ENCODE measurements at regions not wholly inside any gene's neighbourhood (a gene's known extent, or its start where the extent isn't known, plus 50 kb on each side); places are given as distances from the start of the nearest gene placed in this dataset.

- intact Hi-C loops (cut with DNase I; ENCODE audit: low total_unique reads), result no loop called here
- no peak overlapping the region for H3K4me3 ChIP-seq
- TF ChIP-seq CTCF (IDR thresholded peaks at IDR 0.05), result no peak
- TF ChIP-seq POLR2AphosphoS5 (IDR thresholded peaks at IDR 0.05), result no peak
- no peak for TF ChIP-seq POLR2A (IDR thresholded peaks at IDR 0.05)
- no peak for TF ChIP-seq EP300 (IDR thresholded peaks at IDR 0.05)
- no peaks in the 10 kb centered on the region for H3K36me3 ChIP-seq
- H3K9me3 ChIP-seq, result no peaks in the 10 kb centered on the region
- 78 to 96% (median 90%) methylated on average over 3 of the region's 3 CpGs for WGBS, 5 donors
- peaks cover 0 to 22% (median 0%) of the 10 kb centered on the region in 4 donors for H3K4me1 ChIP-seq
- no peak overlapping the region for H3K27ac ChIP-seq
- DNase-seq, result no peak
- no peaks in the 10 kb centered on the region for H3K27me3 ChIP-seq
Observed at GRCh38 chr9:107870927-107871680, 381.5 kb upstream of the KLF4 start.

DNA sequence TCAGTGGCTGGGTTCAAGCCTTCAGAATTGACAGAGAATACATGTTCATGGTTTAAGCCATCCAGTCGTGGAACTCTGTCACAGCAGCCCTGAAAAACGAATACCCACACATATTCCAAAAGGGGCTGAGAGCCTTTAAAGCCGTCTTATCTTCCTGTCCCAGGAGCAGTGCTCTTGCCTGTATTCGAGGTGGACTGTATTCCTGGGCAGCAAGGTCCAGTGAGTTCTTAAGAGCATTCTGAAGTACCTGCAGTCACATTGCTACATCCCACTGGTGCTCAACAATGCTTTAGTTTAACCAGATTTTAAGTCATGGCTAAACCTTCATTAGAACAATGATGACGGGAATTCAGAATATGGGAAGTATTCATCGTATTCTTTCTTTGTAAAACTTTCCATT lies 380.7 kb upstream of the KLF4 start:
- no peaks in the 10 kb centered on the region for H3K36me3 ChIP-seq
- no peak overlapping the region for H3K4me3 ChIP-seq
- no peak for DNase-seq
- H3K9me3 ChIP-seq, result no peaks in the 10 kb centered on the region
- 80 to 89% (median 84%) methylated on average over 6 of the region's 6 CpGs for WGBS, 5 donors
- no peak for TF ChIP-seq CTCF (IDR thresholded peaks at IDR 0.05)
- no peak for TF ChIP-seq POLR2A (IDR thresholded peaks at IDR 0.05)
- TF ChIP-seq POLR2AphosphoS5 (IDR thresholded peaks at IDR 0.05), result no peak
- no peak for TF ChIP-seq EP300 (IDR thresholded peaks at IDR 0.05)
- peaks cover 0 to 22% (median 0%) of the 10 kb centered on the region in 4 donors for H3K4me1 ChIP-seq
- intact Hi-C loops (cut with DNase I; ENCODE audit: low total_unique reads), result no loop called here
- no peaks in the 10 kb centered on the region for H3K27me3 ChIP-seq
- no peak overlapping the region for H3K27ac ChIP-seq

DNA sequence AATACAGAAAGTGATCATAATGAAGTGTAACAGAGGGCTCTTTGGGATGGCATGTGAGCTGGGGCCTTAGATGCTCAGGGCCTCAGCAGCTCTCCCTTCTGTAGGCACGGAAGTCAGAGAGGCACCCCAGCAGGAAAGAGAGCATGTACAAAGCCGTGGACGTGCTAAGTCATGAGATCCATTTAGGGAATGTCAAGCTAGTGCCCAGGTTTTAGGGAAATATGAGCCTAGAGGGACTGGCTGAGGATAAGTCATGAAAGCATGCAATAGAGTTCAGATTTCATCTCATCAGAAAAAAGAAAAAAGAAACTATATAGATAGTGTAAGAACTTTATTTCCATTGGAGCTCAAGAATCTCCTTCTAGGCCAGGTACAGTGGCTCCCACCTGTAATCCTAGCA lies 379.5 kb upstream of the KLF4 start:
- no peak for DNase-seq
- H3K9me3 ChIP-seq, result no peaks in the 10 kb centered on the region
- intact Hi-C loops (cut with DNase I; ENCODE audit: low total_unique reads), result no loop called here
- no peaks in the 10 kb centered on the region for H3K36me3 ChIP-seq
- H3K4me1 ChIP-seq, result peaks cover 0 to 22% (median 0%) of the 10 kb centered on the region in 4 donors
- no peak overlapping the region for H3K4me3 ChIP-seq
- no peak overlapping the region for H3K27ac ChIP-seq
- TF ChIP-seq EP300 (IDR thresholded peaks at IDR 0.05) (no peak), CTCF (IDR thresholded peaks at IDR 0.05) (no peak), POLR2AphosphoS5 (IDR thresholded peaks at IDR 0.05) (no peak), POLR2A (IDR thresholded peaks at IDR 0.05) (no peak)
- 80 to 92% (median 83%) methylated on average over 3 of the region's 3 CpGs for WGBS, 5 donors
- H3K27me3 ChIP-seq, result no peaks in the 10 kb centered on the region

- no peak for TF ChIP-seq POLR2AphosphoS5 (IDR thresholded peaks at IDR 0.05)
- TF ChIP-seq CTCF (IDR thresholded peaks at IDR 0.05), result no peak
- no peak for TF ChIP-seq EP300 (IDR thresholded peaks at IDR 0.05)
- no peak for TF ChIP-seq POLR2A (IDR thresholded peaks at IDR 0.05)
- H3K36me3 ChIP-seq, result no peaks in the 10 kb centered on the region
- H3K9me3 ChIP-seq, result no peaks in the 10 kb centered on the region
- intact Hi-C loops (cut with DNase I; ENCODE audit: low total_unique reads), result no loop called here
- no peak overlapping the region for H3K4me3 ChIP-seq
- H3K27ac ChIP-seq, result no peak overlapping the region
- H3K27me3 ChIP-seq, result no peaks in the 10 kb centered on the region
- peaks cover 0 to 22% (median 2%) of the 10 kb centered on the region in 4 donors for H3K4me1 ChIP-seq
- no peak for DNase-seq
Observed at GRCh38 chr9:107868186-107868585, 378.6 kb upstream of the KLF4 start.
